IMR-90 (cell line): ENCODE measurements at regions not wholly inside any gene's neighbourhood (a gene's known extent, or its start where the extent isn't known, plus 50 kb on each side); places are given as distances from the start of the nearest gene placed in this dataset.

Source experiments
- ATAC-seq: fragments of 200-7000 bp; cut with Tn5 transposase; 2 replicates; pipeline ENCODE4 v1.9.1; 2020; ENCODE audit warnings: low read depth, mild to moderate bottlenecking, moderate library complexity
- BruUV-seq: library from RNA; stranded (reverse); fragments of 400-500 nt; replicated peaks from 2 replicates; lab custom pipeline; 2021; lab: Mats Ljungman, UMichigan
- CTCF ChIA-PET: fragments of 300-600 bp; formaldehyde crosslinking; extraction: SDS; loops from one replicate; lab custom pipeline; 2021; ENCODE audit warnings: antibody characterized with exemption; lab: Yijun Ruan, JAX
- POLR2A ChIA-PET: fragments of 300-600 bp; sonication (Branson Sonifier 250); formaldehyde crosslinking; loops from one replicate; lab custom pipeline; 2022; ENCODE audit warnings: antibody characterized with exemption; ENCODE audit not compliant: unreplicated experiment; lab: Charles Lee
- DNase-seq: peaks from one replicate; pipeline ENCODE4 v3.0.0; 2013
- H2AFZ ChIP-seq: replicated peaks from 2 replicates; pipeline ENCODE3; 2013; ENCODE audit warnings: low read length, mild to moderate bottlenecking; ENCODE audit not compliant: poor library complexity
- H2AK5ac ChIP-seq: 2 replicates; pipeline ENCODE4 v1.6.1; 2013; ENCODE audit warnings: low read depth, low read length, inconsistent platforms
- H2AK9ac ChIP-seq: replicated peaks from 2 replicates; pipeline ENCODE3; 2013; ENCODE audit warnings: mild to moderate bottlenecking, low read depth, low read length, moderate library complexity; ENCODE audit not compliant: poor library complexity
- H2BK120ac ChIP-seq: 2 replicates; pipeline ENCODE4 v1.6.1; 2013; ENCODE audit warnings: low read depth, low read length, inconsistent platforms
- H2BK15ac ChIP-seq: 3 replicates; pipeline ENCODE4 v1.6.1; 2013; ENCODE audit warnings: low read depth, low read length, inconsistent platforms
- H2BK20ac ChIP-seq: 2 replicates; pipeline ENCODE4 v1.6.1; 2013; ENCODE audit warnings: low read depth, mild to moderate bottlenecking, inconsistent platforms, low read length, moderate library complexity
- H2BK5ac ChIP-seq: 2 replicates; pipeline ENCODE4 v1.6.1; 2013; ENCODE audit warnings: mild to moderate bottlenecking, low read depth, low read length, inconsistent platforms; ENCODE audit not compliant: poor library complexity, severe bottlenecking
- H3K14ac ChIP-seq: replicated peaks from 2 replicates; pipeline ENCODE4 v1.6.1; 2013; ENCODE audit warnings: low read depth, low read length, inconsistent platforms
- H3K18ac ChIP-seq: 2 replicates; pipeline ENCODE4 v1.6.1; 2013; ENCODE audit warnings: low read depth, low read length, control low read depth
- H3K23ac ChIP-seq: 2 replicates; pipeline ENCODE4 v1.6.1; 2013; ENCODE audit warnings: low read depth, low read length, inconsistent platforms
- H3K27ac ChIP-seq: 2 replicates; pipeline ENCODE4 v1.5.1; 2013; ENCODE audit warnings: mild to moderate bottlenecking, control low read depth, low read length; ENCODE audit not compliant: insufficient read depth
- H3K27me3 ChIP-seq: 2 replicates; pipeline ENCODE4 v1.6.1; 2013; ENCODE audit warnings: low read length; ENCODE audit not compliant: control insufficient read depth, insufficient read depth
- H3K36me3 ChIP-seq: 2 replicates; pipeline ENCODE4 v1.6.1; 2013; ENCODE audit warnings: low read length, mixed read lengths; ENCODE audit not compliant: control insufficient read depth, insufficient read depth
- H3K4ac ChIP-seq: 2 replicates; pipeline ENCODE4 v1.6.1; 2013; ENCODE audit warnings: low read depth, low read length, inconsistent platforms
- H3K4me1 ChIP-seq: 2 replicates; pipeline ENCODE4 v1.6.1; 2013; ENCODE audit warnings: low read length, mixed read lengths; ENCODE audit not compliant: control insufficient read depth, insufficient read depth
- H3K4me2 ChIP-seq: 2 replicates; pipeline ENCODE4 v1.6.1; 2013; ENCODE audit warnings: low read depth, mild to moderate bottlenecking, control low read depth, low read length, moderate library complexity
- H3K4me3 ChIP-seq: 2 replicates; pipeline ENCODE4 v1.5.1; 2013; ENCODE audit warnings: low read depth, mild to moderate bottlenecking, control low read depth, low read length, moderate library complexity; ENCODE audit not compliant: insufficient read depth
- H3K56ac ChIP-seq: 2 replicates; pipeline ENCODE4 v1.6.1; 2013; ENCODE audit warnings: low read length, inconsistent platforms; ENCODE audit not compliant: insufficient read depth; ENCODE audit errors: extremely low read depth
- H3K79me1 ChIP-seq, 2 experiments: 2 replicates each; pipeline ENCODE4 v1.6.1; 2013; ENCODE audit warnings: low read length in 2 of 2, inconsistent platforms in 1 of 2, low read depth in 1 of 2
- H3K9ac ChIP-seq: 2 replicates; pipeline ENCODE4 v1.6.1; 2013; ENCODE audit warnings: low read depth, low read length, control low read depth
- H3K9me1 ChIP-seq: 2 replicates; pipeline ENCODE4 v1.6.1; 2013; ENCODE audit warnings: low read length, inconsistent platforms; ENCODE audit not compliant: insufficient read depth
- H3K9me3 ChIP-seq: 2 replicates; pipeline ENCODE4 v1.6.1; 2013; ENCODE audit warnings: low read length; ENCODE audit not compliant: control insufficient read depth, insufficient read depth
- H4K20me1 ChIP-seq: 2 replicates; pipeline ENCODE4 v1.6.1; 2013; ENCODE audit warnings: low read length, inconsistent platforms; ENCODE audit not compliant: insufficient read depth
- H4K5ac ChIP-seq: 2 replicates; pipeline ENCODE4 v1.6.1; 2013; ENCODE audit warnings: mild to moderate bottlenecking, low read depth, low read length, control low read depth
- H4K8ac ChIP-seq, 2 experiments: 2 replicates each; pipeline ENCODE4 v1.6.1; 2013; ENCODE audit warnings: low read depth in 2 of 2, low read length in 2 of 2, control low read depth in 1 of 2, inconsistent platforms in 1 of 2
- H4K91ac ChIP-seq: 2 replicates; pipeline ENCODE4 v1.6.1; 2013; ENCODE audit warnings: low read depth, low read length, inconsistent platforms; ENCODE audit not compliant: insufficient read depth
- FOS ChIP-seq: fragments of 150-350 bp; IDR thresholded peaks from 2 replicates; pipeline ENCODE4 v1.6.1; 2016; ENCODE audit warnings: low read depth, low read length
- USF2 ChIP-seq: fragments of 150-350 bp; IDR thresholded peaks from 2 replicates; pipeline ENCODE4 v1.6.1; 2017; ENCODE audit warnings: mild to moderate bottlenecking, antibody characterized with exemption, low read length, low read depth
- WGBS, 2 experiments: methylation state at CpG; one replicate each; pipeline versions ENCODE4 v1.1.5 to v1.1.7; 2013; ENCODE audit warnings: missing lambda C conversion rate in 2 of 2; ENCODE audit not compliant: insufficient read length in 1 of 2; ENCODE audit errors: extremely low coverage in 2 of 2; 5-methylcytosine and 5-hydroxymethylcytosine counted together
- dilution Hi-C: fragments of 300-500 bp; cut with HindIII; formaldehyde crosslinking; loops from one replicate; pipeline ENCODE4 v1.14.3; 2018; ENCODE audit warnings: low sequenced_read_pairs; ENCODE audit not compliant: unreplicated experiment
- in situ Hi-C: fragments of 300-500 bp; cut with MboI; formaldehyde crosslinking; loops from 3 replicates; pipeline ENCODE4 v1.14.3; 2019; ENCODE audit warnings: low sequenced_read_pairs, inconsistent platforms, mixed read lengths
- intact Hi-C: fragments of 100-400 bp; cut with micrococcal nuclease; formaldehyde crosslinking; loops from 2 replicates; pipeline ENCODE4 v1.10.0; 2022

- in situ Hi-C loops = no loop called here
- Histone ChIP-seq H4K91ac (no peak overlapping the region), H2AK5ac (no peak overlapping the region), H3K18ac (no peak overlapping the region), H3K27me3 (no peaks in the 10 kb centered on the region), H3K56ac (no peak overlapping the region), H3K36me3 (no peaks in the 10 kb centered on the region), H3K4me2 (no peak overlapping the region), H3K4me1 (no peaks in the 10 kb centered on the region), H3K23ac (no peak overlapping the region), H2AFZ (no peak overlapping the region), H2BK120ac (no peak overlapping the region), H3K9me3 (no peaks in the 10 kb centered on the region), H3K9ac (no peak overlapping the region), H4K20me1 (no peaks in the 10 kb centered on the region), H4K5ac (no peak overlapping the region), H2AK9ac (no peak overlapping the region), H2BK20ac (no peak overlapping the region), H3K27ac (no peak overlapping the region), H3K14ac (no peak overlapping the region), H3K4ac (no peak overlapping the region), H4K8ac (no peak overlapping the region), H3K79me1 (no peaks in the 10 kb centered on the region), H3K4me3 (no peak overlapping the region), H2BK5ac (no peak overlapping the region), H2BK15ac (no peak overlapping the region), H3K9me1 (no peaks in the 10 kb centered on the region)
- POLR2A ChIA-PET = no interaction called here
- TF ChIP-seq FOS (no peak), USF2 (no peak)
- BruUV-seq = no TSS peak
- intact Hi-C loops = no loop called here
- ATAC-seq (no peak), DNase-seq (no peak)
- CTCF ChIA-PET = no interaction called here
- no CpG with 5 or more reads among the region's 2 CpGs for WGBS, 2 experiments
- dilution Hi-C loops = no loop called here
Measured at GRCh38 chr2:144922519-144922918, 402.6 kb upstream of the ZEB2 start.
